GM21515 (cell line): ENCODE measurements at regions not wholly inside any gene's neighbourhood (a gene's known extent, or its start where the extent isn't known, plus 50 kb on each side); places are given as distances from the start of the nearest gene placed in this dataset.
A peak's percentile ranks its signal among the peaks of the same experiment; 100 is the strongest.

Experiments used
- ATAC-seq: cut with Tn5 transposase; IDR thresholded peaks from one replicate; pipeline ENCODE4 v1.9.1; 2021; ENCODE audit not compliant: unreplicated experiment

DNA sequence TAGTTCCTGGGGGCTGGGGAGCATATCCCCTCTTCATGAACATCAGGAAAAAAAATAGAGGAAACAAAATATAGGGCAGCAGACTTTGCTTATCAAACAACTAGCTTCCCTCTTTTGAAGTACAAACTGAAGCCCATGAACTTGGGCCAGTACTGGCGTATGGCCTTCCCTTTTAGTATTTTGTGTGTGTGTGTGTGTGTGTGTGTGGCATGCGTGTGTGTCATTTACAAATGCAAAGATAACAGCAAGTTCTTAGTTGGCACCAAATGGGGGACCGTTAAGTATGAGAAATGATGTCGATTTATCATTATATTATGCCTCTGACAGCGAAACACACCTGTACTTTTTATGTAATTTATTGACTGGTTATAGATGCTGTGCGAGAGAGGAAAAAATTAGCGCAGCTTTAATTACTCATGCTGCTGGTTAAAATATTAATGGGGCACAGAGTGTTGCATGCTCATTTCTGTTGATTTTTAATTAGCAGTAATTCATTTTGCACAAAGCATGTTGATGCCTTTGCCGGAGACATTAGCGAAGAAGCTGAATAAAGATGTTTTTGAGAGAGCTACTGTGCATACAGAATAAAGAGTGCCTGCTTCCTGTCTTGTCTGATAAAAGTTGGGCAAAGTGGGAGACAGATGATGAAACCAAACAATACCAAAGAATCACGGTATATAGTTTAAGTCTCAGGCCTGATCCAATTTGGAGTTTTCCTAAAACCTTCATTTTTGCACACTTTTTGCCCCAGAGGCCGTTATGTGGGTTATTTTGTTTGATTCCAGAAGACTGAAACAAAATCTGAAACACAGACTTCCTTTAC, 297.1 kb downstream of the SATB1 start:
- ATAC-seq: no peak

DNA sequence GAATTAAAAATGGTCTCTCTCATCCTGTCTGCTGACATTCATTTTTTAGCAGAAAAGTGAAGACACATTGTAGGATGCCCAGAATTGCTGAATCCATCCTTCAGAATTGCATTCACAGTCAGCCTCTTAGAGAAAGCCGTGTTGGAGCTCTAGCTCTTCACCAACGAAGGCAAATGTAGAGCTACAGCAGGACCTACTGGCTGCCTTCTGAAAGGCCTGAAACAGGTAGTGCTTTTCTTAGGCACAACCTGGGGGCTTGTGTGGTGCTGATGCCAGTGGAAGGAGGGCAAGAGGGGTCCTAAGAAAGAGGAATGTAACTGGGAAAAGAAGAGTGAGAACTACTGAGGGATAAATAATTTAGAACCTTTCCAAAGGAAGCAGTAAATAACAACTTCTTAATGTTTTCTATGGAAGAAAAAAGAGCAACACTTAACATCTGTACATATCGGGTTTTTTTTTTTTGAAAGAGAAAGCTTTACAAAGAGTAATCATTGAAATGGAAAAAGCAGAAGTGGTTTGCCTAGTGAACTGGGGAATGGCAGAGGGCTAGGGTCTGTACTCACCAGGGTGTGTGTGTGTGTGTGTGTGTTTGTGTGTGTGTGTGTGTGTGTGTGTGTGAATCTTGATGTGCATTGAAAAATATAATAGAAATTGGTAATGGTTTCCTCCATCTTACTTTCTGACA, 297.8 kb downstream of the SATB1 start:
- peak; percentile 85 for ATAC-seq

DNA sequence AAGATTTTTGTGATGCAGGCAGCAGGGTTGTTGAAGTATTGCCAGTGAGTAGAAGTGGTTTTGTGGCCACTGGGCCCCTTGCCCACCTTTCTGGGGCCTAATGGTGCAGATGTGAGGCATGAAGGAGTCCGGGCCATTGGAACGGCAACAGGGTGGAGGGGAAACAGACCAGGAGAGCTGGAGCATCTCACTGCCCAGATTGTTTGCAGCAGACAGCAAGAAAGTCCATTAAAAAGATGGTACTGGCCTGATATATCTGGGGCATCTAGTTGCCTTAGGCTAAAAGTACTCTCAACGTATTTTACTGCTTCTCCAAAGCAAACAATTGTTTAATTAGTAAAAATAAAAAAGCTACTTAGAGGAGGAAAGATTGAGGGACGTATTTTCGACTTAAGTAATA, 298.4 kb downstream of the SATB1 start:
- ATAC-seq: no peak

DNA sequence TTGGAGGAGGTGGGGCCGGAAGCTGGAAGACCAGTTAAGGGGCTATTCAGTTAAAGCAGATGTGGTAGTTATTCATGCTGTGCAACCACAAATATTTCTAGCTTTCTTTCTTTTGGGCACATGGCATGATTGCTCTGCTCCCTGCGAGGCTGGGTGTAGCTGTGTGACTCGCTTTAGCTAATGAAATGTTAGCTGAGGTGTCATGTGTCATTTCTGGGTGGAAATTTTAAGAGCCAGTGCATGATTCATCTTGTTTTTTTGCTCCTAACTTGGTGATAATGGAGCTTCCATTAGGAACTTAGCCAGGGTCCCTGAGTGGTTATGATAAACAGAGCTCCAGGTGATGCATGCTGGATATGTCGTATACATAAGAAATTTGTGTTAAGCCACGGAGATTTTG, 300.6 kb downstream of the SATB1 start:
- ATAC-seq: no peak

DNA sequence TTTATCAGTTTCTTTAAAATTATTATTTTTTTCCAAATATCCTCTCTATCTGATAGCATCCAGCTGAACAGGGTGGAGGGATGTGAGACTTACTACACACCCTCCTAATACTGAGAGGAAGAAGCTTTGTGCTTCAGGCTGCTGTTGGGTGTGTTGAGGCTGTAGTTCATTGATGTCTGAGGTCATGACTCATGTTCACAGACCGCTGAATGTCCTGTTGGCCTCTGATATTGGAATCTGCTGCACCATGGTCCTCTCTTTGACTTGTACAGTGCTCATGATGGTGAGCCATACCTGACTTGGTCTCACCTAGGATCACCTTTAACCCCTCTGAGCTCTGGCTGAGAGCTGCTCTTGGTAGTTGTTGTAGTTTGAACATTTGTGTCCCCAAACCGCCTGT, 302.9 kb downstream of the SATB1 start:
- no peak for ATAC-seq

DNA sequence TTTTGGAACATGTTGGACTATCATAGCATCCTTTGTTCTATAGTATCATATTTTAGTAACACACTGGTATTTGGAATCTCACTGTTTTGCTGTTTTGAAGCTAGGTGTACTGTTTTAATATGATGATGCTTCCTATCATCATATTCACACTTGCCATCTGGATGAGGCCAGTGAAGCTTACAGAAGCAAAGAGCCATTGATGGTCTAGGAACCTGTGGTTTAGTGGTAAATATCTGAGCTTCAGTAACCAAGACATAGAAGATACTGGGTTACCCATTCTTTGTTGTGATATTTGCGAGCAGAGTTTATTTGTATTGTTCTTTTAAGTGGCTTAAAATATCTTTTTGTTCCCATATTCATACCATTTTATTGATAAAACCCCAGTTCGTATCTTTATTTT, 304.1 kb downstream of the SATB1 start:
- ATAC-seq: no peak

DNA sequence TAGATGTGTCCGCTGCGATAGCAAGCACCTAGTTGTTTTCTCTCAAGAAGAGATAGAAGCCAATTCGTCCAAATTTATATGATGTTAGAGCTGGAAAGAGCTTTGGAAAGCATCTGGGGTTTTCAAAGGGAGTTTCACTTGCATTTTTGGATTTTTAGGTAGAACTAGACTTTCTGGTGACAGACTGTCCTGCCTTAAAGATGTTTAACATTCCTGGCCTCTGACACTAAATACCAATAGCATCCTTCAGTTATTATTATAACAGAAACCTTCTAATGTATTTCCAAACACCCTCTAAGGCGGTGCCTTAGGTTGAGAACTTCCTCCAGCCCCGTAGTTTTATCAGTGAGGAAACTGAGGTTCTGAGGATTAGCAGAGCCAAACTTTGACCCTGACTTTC, 305.3 kb downstream of the SATB1 start:
- no peak for ATAC-seq

DNA sequence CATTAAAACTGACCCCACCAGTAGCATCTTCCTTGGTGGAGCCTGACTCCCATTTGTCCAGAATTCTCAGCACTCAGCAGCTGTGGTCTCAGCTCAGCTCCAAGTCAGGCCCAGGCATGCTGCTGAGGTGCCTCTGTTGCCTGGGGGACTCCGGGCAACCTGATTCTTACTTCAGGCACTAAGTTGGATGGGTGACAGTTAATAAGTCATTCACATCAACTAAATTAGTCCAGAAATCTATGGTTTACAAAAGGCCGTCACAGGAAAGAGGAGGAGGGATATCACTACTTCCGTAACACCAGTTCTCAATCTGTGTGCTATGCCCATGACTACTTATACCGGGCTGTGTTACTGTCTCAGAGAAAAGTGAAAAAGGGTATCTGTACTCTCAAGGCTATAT, 310.2 kb downstream of the SATB1 start:
- no peak for ATAC-seq

DNA sequence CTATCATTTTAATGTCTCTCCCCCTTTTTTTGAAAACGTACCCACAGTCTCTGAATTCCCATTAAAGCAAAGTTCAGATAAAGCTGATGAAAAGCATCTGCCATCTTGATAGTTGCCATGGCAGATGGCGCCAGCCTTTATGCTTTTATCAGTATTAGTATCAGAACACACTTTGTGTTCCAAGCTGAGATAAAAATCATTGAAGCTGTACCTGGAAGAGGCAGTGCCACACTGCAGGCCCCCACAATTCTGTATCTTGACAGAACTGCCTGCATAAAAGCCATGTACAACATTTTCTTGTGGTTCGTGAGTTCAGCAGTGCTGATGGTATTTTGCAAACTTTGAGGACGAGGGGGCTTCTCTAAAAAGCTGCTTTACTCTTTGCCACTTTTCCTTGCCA, 311.7 kb downstream of the SATB1 start:
- ATAC-seq: no peak

DNA sequence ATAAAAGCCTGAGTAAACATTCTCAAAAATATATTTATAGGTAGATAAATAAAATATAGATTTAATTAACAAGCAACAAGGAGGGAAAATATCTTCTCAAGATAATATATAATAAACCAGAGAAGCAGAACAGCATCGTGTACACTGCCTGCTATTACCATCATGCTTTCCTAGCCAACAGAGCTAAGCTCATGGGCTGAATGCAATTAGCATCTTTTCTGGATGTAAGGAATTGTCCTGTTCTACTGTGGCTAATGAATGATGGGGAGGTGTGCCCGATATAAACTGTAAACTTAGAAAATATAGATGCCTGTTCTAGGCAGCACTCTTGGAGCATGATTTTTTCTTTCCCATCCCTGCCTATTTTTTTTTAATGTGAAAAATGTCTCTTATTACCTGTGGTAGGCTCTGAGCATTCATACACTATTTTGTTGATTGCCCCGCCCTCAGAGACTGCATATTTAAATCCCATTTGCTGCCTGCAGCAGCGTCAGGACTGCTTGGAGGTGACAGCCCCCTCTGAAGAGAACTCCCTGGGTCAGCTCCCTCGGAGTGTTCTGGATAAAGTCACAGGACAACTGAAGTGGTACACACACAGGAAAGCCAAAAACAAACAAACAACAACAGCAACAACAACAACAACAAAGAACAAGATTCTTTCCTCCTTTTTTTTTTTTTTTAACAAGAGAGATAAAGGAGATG, 312.3 kb downstream of the SATB1 start:
- no peak for ATAC-seq

DNA sequence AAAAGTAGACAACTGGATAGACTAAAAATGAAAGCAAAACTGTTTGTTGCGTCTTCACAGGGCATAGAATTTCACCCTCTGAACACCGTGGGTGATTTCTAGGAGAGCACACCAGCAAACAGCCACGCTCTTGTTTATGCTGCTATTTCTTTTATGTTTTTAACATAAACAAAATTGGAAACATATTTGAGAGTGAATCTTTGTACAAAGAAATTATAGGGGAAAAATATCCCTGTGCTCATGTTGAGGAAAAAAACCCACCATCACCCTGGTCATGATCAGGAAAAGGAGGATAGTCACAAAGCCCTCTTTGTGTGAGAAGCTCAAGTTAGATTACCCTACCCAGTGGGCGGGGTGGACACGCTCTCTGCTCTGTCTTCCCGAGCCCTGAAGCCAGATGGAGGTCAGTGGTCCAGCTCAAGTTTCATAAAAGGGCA, 313.3 kb downstream of the SATB1 start:
- ATAC-seq: peak; percentile 84

DNA sequence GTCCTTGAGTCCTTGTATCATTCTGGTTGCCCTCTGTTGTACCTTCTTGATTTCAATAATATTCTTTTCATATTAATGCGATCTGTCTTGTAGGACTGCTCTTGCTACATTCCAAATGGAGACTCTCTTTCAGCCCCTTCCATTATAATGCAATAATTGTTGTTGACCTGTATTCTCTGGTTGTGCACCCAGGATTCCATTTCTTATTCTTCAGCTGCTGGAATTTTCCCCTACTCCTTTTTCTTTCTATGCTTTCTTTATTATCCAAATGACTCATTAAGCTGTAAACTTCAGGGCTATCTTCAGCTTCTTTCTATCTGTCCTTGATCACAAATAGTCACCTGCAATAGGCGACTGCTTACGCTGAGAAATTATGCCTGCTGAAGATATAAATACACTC, 321.5 kb downstream of the SATB1 start:
- ATAC-seq: no peak

DNA sequence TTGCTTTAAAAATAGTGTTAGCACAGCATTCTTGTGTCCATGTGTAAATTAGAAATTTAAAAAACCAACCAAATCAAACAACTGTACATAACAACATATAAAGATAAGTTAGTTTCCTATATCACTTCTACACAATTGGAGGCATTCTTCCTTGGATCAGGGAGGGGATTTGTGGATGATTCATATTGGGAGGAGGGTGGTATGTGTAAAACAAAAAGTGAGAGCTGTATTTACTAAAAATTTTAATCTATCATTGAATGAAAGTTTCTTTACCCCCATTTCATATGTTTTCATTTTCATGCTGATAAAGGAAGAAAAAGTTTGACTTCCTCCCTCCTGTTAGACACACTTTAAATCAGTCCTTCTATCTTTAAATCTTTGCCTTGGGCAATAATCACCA, 325.0 kb downstream of the SATB1 start:
- ATAC-seq: no peak

DNA sequence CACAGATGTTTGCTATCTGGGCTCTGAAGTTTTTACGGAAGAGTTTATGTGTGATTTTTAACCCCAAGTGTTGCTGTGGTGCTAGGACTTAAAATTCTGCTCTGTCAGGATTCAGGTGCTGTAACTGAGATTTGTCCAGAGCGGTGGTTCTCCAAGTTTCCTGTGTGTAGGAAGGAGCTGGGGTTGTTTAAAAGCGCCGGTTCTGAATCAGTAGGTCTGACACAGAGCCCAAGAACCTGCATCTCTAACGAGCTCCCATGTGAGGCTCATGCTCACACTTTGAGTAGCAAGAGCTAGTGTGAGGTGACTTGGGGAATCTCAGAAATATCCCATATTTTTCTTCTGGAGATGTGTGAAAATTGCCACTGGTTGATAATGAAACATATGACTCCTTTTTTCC, 325.5 kb downstream of the SATB1 start:
- ATAC-seq: no peak

DNA sequence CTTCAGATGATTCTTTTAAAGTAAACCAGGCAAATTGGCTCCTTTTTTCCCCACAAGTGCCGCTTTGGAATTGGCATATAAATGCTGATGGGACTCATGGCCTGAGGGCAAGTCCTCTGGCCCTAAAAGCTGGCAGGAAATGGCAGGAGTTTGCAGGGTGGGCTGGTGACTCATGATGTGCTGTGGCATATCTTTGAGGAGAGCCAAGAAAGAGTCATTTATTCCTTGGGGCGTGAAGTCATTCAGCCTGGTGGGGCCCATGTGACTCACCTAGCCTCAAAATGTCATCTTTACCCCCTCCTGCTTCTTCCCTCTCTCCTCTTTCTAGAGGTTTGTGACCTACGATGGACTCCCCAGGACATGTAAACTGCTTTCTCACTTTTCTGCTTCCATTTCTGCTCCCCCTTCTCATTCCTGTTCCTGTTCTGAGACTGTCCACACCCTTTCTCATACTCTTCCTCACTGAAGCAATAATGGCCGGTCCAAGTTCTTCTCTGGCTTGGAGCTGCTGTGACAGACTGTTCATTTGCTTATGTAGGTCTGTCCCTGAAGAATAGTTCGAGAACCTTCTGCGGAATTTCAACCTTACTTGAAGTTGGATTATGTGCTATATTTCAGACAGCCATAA, 326.1 kb downstream of the SATB1 start:
- no peak for ATAC-seq

DNA sequence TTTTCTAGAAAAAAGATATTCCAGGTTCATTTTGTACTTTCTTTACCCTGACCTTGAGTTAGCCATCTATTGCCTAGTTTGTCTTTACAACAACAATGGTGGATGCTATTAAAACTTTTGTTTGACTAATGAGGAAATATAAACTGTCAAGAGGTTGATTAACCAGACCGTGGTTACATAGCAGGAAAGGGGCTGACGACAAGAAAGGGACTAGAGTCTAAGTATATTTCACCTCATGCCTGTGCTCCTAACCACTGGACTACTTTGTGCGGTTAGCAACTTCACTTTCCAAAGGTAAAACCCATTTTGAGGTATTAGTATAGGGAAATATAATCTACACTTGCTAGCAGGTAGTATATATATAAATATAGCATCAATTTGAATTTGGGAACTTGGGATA, 327.1 kb downstream of the SATB1 start:
- no peak for ATAC-seq

DNA sequence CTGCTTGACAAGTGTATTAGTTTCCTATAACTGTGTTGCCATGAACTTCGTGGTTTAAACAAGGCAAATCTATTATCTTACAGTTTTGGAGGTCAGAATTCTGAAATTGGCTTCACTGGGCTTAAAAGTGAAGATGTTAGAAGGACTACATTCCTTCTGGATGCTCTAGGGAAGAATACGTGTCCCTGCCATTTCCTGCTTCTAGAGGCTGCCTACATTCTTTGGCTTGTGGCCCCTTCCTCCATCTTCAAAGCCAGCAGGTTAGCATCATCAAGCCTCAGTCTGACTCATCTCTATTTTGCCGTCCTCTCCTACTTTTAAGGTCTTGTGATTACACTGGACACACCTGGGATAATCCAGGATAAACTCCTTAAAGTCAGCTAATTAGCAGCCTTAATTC, 327.7 kb downstream of the SATB1 start:
- no peak for ATAC-seq

DNA sequence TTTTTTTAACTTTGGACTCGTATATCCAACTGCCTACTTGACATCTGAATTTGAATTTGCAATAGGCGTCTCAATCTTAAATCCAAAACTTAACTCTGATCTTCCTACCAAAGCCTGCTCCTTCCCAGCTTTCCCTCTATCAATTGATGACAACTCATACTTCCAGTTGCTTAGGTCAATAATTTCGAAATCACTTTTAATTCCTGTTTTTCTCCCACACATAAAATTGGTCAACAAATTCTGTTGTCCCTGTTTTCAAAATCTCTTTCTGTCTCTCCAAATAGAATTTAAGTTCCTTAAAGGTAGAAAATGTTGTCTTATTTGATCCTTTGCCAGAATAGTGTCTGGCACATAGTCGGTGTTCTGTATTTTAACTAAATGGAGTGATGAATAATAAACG, 332.4 kb downstream of the SATB1 start:
- no peak for ATAC-seq

DNA sequence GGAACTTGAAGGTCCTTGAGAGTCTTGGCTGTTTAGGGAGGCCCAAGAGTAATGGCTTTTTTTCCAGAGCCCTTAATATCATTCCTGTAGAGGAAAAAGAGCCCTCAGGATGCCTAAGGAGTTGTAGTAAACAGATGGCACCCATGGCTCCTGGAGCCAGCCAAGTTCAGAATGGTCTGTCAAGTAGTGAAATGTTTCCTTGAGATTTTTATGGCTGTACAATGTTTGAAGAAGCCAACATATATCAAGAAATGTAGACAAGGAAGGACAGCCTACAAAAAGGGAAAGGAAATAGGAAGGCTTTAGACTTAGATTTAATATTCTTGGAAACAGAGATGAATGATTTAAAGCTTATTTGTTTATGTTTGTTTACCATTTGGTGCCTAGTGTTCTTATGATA, 334.8 kb downstream of the SATB1 start:
- no peak for ATAC-seq

DNA sequence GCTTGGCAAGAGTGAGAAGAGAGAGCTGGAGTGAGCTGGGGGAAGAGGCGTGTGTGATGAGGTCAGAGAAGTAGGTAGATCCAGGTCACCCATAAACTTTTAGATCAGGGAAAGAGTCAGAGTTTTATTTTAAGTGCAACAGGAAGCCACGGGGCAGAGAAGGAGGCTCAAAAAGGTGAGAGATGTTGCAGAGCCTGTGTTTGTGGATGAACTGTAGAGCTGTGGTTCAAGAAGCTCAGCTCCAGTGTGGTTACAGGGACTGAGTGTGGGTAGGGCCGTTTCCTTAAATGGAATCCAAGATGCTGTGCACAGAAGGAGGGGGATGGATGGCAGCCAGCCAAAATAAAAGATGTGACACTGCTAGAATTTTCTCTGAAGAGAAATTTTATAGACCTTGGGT, 337.2 kb downstream of the SATB1 start:
- ATAC-seq: no peak

DNA sequence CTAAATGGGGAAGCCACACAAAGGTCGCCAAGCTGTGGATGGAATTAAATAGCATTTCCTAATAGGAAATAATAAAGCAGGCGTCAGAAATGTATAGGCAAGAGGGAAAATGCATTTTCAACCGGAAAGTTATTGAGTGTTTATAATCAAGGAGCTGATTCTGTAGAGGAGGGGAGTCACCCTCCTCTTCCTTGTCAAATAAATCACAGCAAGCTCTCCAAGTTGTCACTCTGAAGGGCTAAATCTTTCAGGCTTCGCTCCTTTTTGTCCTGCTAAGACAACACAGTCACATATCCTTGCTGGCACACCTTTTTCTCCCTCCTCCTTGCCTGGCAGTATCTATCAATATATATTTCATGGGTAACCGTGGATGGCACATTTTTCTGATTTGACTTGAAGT, 338.4 kb downstream of the SATB1 start:
- no peak for ATAC-seq

DNA sequence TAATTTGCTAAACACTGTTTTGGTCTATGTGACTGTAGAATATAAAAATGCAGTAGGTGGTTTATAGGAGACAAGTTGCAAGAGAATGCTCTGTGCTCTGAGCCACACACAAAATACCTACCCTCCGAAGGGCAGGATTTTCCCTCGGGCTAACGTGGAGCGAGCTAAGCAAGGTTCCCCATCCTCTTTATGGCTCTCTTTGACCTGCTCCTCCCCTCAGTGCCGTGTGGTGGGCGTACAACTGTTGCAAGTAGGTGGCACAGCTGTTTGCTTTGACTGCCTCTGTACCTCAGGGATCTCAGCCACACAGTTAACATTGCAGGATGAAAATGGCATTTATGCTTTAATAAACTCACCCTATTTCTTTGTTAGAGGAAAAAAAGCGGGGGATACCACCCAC, 339.1 kb downstream of the SATB1 start:
- no peak for ATAC-seq
